ENCODE measurements at regions not wholly inside any gene's neighbourhood (a gene's known extent, or its start where the extent isn't known, plus 50 kb on each side); places are given as distances from the start of the nearest gene placed in this dataset.

- no peak for TF ChIP-seq CTCF (IDR thresholded peaks at IDR 0.05)
Measured at GRCh38 chr2:187118331-187119099, 269.5 kb upstream of the ZSWIM2 start.

GRCh38 chr2:187117483-187117882, 268.5 kb upstream of the ZSWIM2 start:
- TF ChIP-seq CTCF (IDR thresholded peaks at IDR 0.05) = no peak

GRCh38 chr2:187115627-187116026, 266.7 kb upstream of the ZSWIM2 start:
- no peak for TF ChIP-seq CTCF (IDR thresholded peaks at IDR 0.05)

- TF ChIP-seq CTCF (IDR thresholded peaks at IDR 0.05) = no peak
Measured at GRCh38 chr2:187107001-187107400, 258.0 kb upstream of the ZSWIM2 start.

- no peak for TF ChIP-seq CTCF (IDR thresholded peaks at IDR 0.05)
Measured at GRCh38 chr2:187105218-187105617, 256.2 kb upstream of the ZSWIM2 start.

- TF ChIP-seq CTCF (IDR thresholded peaks at IDR 0.05) = no peak
Measured at GRCh38 chr2:187102381-187102780, 253.4 kb upstream of the ZSWIM2 start.

- no peak for TF ChIP-seq CTCF (IDR thresholded peaks at IDR 0.05)
Measured at GRCh38 chr2:187098154-187098553, 249.2 kb upstream of the ZSWIM2 start.

Data from LNCAP (cell line).